HG03558 (cell line): ENCODE measurements at regions not wholly inside any gene's neighbourhood (a gene's known extent, or its start where the extent isn't known, plus 50 kb on each side); places are given as distances from the start of the nearest gene placed in this dataset.

ENCODE experiments used
- ATAC-seq: cut with Tn5 transposase; IDR thresholded peaks from one replicate; pipeline ENCODE4 v1.9.1; 2021; ENCODE audit warnings: moderate number of reproducible peaks; ENCODE audit not compliant: unreplicated experiment; ENCODE audit errors: extremely low read depth

DNA sequence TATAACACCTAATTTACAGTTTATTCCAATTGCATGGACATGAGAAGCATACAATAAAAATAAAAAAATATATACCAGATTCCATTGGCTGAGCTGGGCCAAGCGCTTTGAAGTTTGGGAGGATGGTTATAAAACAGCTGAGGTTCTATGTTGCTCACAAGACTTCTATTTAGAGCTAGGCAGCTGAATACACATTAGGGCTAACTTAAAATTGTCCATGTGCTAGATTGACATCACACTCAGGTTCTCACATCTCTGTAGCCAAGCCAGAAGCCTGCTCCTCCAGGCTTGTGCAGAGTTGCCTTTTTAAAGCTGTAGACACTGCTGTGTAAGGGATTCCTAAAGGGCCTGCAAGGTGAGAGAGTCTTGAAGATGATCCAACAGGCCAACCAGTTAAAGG lies 871.1 kb upstream of the FANCL start:
- ATAC-seq = no peak

DNA sequence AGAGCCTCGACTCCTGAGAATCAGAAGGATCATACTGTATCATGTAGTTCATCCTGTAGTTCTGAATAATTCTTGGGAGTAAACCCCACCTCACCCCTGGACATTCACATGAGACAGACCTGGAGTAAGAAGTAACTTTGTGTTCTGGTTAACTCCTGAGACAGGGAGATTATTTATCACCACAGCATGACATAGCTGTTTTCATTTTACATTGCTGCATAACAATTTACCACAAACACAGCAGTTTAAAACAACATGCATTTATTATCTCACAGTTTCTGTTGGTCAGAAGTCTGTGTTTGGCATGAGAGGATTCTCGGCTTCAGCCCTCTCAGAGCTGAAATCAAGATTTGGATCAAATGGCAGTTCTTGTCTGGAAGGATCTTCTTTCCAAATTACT lies 855.8 kb upstream of the FANCL start:
- ATAC-seq = no peak

DNA sequence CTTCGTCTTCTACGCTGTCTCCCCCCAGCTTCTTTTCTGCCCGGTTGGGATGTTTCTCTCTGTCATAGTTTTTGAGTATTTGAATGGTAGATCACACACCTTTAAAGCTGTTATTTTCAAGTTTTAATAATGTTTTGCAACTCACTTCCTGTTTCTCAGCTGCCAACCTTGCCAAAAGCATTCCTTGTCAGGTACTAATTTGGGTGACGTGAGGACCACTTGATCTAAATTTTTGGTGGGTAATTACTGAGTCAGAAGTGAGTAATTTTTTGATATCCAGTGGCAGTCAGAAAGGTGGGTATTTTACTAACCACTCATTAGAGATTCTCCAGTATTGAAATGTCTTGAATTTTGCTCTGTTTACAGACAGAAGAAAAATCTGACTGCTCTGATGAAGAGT lies 852.4 kb upstream of the FANCL start:
- no peak for ATAC-seq

DNA sequence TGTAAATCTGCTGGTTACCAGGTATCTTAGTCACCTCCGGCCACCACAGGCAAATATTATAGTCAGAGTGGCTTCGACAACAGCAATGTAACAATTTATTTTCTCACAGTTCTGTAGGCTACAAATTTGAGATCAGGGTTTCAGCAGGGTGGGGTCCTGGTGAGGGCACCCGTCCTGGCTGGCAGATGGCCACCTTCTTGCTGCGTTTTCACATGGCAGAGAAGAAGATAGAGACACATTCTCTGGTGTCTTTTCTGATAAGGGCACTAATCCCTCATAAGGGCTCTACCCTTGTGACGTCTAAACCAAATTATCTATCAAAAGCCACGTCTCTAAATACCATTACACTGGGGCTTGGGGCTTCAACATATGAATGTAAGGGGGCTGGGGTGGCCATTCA lies 843.2 kb upstream of the FANCL start:
- ATAC-seq = no peak

DNA sequence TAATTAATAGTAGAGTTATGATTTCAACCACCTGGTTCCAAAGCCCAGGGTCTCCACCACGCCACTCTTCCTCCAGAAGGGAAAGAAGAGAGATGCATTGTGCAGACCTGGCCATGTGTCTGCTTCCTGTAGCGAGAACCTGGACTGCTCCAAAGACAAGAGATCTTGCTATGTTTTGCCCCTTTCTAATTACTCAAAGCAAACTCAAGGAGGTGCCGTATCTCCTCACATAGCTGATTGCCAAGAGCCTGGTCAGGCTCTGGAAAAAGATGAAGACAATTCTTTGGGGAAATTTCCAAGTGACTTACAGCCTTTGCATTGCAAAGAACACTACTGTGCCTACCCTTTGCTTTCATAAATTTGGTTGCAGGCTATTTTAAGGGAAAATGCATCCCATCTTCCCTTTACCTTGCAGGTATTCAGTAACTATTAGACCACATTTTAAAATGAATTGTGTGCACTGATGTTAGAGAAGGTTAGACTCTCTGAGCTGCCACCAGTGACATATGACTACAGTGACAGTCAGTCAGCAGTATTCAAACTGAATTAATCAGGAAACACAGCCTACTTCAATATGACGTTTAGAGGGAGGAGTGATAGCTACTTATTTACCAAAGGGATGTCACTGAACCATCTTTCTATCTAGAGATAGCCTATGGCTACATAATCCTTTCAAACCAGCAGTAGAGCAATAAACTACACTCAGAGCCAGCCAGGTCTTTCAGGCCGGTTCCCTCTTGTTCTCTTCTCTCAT lies 842.1 kb upstream of the FANCL start:
- no peak for ATAC-seq

DNA sequence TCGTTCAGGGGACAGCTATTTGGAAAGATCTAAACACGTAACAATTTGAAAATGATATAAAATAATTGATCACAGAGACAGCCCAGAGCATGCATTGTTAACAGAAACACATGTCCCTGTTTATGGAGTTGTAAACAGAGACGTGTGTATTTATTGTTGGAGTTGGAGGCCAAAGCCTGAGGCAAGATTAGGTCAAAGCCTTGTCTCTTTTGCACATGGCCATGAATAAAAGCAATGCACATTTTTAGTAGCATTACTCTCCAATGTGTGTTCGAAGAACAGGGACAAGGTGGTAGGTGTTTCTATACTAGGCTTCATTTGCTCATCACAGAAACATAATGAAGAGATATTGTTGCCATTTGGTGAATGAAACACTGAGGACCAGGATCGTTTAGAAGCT lies 841.5 kb upstream of the FANCL start:
- no peak for ATAC-seq

DNA sequence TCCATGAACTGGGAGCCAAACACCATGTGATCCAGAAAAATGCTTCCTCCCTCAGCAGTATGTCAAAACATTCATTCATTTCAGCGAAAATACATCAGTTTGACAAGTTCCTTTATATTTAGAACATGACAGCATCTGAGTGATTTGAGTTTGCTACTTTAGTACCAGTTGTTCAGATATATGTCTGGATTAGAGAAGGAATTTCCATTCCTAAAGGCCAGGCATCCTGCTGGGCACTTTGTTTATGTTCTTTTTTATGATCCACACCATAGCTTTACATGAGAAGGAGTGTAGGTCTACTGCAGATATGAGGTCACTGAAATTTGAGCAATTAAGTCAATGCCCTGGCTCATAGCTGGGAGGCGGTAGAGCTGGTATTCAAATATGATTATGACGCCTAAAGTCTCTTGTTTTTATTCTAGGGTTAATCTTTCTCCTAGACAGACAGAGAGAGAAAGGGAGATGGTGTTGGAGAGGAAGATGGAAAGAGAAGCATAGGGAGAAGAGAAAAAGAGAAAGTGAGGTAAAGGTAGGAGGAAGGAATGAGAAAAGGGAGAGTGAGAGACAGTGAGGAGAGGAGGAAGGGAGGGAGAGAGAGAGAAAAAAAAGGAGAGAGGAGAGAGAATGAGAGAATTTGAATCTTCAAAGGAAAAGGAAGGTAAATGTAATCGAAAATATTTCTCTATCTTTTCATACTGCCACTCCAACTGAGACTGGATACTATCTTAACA lies 839.5 kb upstream of the FANCL start:
- ATAC-seq = no peak

DNA sequence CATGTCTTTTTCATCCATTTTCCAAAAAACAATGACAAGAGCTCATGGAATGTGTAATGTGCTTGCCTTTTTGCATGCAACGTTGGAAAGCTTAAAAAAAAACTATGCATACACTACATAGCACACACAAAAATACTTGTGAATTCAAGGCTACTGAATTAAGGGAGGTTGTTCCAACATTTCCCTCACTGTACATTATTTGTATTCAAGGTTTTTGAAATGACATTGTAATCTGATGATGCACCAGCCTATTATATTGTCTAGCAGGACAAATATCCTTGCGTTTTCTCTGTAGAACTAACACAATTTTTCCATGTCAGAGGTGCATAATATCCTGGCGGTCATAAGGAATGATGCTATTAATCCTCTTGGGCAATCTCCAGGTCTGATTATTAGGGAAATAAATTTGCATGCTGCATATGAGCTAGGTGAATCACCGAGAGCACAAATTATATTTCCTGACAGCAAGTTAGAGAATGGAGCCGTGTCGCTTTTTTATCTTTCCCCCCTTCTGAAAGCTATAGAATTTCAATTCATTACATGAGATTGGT lies 836.9 kb upstream of the FANCL start:
- no peak for ATAC-seq

DNA sequence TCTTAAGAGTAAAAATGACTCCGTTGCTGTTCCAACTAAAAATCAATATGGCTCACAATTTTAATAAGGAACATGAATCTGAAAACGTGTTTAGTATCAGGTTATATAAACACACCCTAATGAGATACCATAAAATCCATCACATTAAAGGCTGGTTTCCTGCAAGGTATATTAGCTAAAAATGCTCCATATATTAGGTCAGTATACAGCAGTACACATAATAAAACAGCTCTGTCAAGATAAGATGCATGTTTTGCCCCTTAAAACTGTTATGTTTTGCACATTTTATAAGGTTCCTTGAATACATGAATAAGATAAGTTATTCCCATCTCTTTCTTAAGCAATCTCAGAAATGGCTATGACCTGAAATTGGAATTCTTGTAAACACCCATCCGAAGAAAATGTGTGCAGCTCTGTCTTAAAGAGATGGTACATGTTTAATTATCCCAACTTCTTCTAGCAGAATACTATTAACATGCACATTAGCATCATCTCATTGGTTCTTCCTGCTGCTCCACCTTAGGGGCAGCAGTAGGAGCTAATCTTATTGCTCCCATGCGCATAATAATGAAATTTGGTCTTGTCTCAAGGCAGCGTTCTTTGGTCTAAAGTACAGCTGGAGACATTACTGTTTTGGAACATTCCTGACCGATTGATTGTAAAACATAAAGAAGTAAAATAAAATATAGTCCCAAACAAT lies 836.1 kb upstream of the FANCL start:
- ATAC-seq = no peak

DNA sequence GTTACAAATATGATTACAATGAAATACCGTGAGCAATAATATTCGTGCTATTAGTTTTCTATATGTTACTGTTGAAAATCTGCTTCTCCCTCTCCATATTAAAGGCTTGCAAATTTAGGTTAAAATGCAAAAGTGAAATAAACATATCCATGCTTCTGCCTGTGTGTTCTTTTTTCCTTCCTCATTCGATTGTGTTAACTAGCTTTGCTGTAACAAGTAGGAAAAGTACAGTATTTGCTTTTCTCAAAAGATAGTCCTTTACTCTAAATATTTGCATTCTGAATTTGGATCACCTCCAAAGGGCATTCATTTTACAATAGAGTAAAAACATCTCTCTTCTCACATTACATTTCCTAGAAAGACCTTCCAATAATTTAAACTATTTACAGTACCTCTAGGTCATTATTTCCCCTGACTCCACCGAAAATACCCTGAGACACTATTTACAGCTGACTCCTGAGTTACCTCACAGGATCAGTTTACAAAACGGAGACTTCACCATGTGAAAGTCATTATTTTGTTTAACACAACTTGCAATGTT lies 835.0 kb upstream of the FANCL start:
- ATAC-seq = no peak

DNA sequence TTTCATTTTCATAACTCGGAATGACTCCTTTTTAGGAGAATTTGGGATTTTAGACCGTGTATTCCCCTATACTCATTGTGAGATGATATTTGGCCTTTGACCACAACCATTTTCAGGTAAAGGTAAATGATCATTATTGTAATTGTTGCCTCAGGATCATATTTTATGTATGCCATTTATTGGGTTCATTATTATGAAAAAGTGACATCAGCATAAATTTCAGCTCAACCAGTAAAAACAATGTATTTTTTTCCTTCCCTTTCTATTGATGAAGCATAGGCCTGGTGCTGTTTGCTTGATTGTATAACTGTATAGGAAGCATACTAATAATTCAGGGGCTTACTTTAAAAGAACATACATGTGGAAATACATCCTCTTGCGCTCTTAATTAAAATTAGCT lies 832.9 kb upstream of the FANCL start:
- ATAC-seq = no peak

DNA sequence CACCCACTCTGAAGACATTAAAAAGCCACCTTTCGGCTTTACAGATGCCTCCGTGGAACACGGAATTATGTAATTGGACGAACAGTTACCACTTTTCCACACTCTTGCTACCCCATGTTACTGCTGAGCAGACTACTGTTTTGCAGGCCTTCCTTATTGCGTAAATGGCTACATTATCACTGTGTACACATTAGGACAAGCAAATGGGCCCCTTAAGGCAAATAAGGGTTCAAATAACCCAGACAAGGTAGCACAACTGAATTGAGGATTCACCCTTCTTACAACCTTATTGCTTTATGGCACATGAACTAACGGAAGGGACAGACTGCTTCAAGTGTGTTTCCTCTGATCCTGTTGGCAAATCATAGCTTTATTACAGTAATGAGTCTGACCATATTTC lies 832.2 kb upstream of the FANCL start:
- ATAC-seq = no peak

DNA sequence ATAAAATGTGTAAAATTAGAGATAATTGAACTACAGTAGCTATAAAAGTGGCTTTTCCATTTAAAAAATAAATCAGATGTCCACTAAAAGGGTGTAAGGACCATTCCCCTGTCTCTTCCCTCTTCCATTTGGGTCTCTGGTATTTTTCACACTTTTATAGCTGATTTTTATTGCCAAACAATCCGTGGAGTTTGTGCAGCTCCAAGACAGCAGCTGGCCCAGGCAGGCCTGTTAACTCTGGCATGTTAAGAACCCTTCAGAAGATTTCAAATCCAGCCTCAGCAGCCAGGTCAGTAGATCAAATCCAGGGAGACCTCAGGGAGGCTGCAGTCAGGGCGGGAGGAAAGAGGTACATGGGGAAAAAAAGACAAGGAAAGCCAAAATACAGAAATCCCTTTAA lies 827.1 kb upstream of the FANCL start:
- ATAC-seq = no peak

DNA sequence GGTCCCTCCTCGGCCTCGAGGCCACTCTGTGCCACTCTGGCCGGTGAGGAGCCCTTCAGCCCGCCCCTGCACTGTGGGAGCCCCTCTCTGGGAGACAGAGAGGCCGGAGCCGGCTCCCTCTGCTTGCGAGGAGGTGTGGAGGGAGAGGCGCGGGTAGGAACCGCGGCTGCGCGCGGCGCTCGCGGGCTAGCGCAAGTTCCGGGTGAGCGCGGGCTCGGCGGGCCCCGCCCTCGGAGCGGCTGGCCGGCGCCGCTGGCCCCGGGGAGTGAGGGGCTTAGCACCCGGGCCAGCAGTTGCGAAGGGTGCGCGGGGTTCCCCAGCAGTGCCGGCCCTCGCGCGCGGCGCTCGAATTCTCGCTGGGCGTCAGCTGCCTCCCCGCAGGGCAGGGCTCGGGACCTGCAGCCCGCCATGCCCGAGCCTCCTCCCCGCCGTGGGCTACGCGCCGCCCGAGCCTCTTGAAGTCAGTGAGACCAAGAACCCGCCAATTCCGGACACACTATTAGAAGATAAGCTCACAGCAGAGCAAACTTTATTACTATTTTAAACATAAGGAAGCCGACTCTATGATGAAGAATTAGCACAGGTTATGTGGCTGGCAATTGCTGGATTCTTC lies 825.8 kb upstream of the FANCL start:
- ATAC-seq = no peak

DNA sequence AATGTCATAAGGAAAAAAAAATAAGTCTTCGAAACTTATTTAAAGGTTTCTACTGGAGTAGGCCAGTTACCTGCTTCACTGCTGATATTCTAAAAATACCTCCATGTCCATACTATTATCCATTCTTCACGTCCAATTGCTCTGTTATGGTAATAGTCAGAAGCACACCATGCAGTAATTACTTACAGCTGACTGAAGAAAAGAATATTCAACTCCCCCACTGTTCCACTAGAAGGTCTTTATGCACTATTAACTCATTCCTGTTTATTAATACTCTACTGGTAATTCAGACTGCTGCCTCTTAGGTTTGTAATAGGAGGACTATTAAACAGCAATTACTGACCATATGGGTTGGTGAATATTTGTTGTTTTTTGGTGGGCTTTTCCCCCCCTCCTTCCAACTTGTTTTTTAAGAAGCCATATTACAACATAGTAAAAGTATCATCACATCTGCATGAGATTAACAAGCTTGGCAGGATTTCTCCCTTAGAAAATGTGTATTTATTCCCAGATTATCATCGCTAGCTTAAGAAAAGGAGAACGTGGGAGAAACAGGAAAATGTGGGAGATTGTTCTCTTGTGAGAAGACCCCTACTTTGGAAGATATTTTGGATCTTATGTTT lies 806.4 kb upstream of the FANCL start:
- ATAC-seq = no peak

DNA sequence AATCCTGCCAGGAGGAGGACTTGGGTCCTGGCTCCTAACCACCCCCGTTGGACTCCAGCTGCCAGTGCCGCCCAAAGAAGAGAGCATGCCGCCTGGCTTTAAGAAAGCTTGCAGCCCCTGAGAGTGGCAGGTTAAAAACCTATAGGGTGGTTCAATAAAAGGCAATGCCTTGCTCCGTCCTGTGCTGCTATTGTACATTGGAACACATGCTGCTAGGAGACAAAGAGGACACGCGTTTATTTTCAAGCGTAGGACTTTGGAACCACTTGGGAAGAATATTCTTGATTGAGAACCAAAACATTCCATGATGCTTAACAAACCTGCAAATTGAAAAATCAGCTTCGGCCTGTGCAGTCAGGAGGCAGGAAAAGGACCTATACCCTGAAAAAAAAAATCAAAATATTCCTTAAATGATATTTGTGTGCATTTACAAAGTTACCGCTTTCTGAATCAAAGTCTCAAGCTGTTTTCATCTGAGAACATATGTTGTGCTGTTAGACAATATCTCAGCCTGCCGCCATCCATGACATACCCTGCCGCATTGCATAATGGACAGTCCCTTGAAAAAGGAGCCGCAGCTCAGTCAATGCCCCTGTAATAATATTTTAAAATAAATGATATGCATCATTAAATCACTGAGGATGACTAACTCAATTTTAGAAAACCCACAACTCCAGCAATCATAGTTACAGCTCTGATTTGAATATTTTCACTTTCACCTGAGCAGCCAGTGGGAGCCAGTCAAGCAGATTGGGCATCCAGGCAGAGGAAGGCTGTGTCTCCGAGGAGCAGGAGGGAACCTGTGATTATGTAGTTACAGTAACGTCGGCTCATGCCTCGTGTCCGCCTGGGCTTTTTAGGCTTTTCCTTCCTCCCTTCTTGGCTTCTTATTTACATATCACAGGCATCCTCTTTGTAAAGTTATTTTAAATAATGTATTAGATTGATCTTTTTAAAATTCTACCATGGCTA lies 805.6 kb upstream of the FANCL start:
- ATAC-seq = no peak

DNA sequence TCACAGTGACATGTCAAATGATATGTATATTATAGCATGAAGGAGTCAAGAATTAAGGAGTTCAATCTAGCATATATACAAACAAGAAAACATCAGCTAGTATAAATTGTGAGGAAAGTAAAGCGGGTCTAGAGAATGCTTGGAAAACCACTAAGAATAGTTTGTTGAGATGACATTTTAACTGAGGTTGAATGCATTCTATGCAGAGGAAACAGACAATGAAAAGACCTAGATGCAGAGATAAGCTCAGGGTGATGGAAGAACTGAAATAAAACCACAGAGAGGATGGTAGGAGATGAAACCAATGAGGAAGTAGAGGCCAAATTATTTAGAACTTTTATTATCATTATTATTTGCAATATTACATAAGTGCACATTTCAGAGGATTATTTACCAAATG lies 803.6 kb upstream of the FANCL start:
- ATAC-seq = no peak

DNA sequence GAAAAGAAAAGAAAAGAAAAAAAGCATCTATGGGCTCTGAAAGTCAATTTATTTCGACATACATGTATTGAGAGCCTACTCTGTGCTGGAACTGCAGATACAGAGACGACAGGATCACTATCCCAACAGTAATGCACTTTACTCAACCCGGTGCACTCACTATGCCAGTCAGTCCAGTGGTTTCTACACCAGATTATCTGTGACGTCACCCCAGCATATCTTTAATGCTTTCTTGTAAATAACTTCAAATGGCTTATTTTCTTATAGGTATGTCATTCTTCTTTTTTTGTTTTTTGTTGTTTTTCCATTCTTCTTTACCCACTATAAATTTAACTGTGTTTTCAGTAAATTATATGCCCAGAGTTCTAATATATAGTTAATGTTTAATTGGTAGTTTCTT lies 800.0 kb upstream of the FANCL start:
- ATAC-seq = no peak

DNA sequence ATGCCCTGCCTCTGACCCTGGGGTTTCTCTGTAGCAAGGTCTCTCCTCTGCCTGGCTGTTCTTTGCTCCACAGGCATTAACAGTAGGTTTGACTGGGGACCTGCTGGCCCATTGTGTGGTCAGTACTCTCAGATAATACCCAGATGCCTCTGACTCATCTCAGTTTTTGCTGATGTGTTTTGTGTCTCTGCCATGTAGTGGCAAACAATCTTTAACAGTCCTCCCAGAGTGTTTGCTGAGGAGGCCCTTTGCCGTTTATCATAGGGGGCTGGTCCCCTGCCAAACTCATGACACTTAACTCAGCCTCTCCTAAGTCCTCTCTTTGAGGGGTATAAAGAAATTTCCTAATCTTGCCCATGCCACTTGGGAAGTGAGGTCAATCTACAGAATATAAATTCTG lies 793.7 kb upstream of the FANCL start:
- no peak for ATAC-seq
